Stimulated activated CD4-positive, alpha-beta T cell treated with anti-CD3 and anti-CD28 coated beads, Interleukin-2, amount 100 ng/mL, for 24 hours (primary cell): ENCODE measurements at regions not wholly inside any gene's neighbourhood (a gene's known extent, or its start where the extent isn't known, plus 50 kb on each side); places are given as distances from the start of the nearest gene placed in this dataset.
"Not testable (repeated sequence)": the region's sequence is repeated elsewhere in the genome, so short reads cannot be mapped to it uniquely, and the experiment has no call there.

Source experiments
- DNase-seq, 2 donors: peaks; one replicate each; pipeline ENCODE4 v3.0.0-alpha.2; 2020

DNA sequence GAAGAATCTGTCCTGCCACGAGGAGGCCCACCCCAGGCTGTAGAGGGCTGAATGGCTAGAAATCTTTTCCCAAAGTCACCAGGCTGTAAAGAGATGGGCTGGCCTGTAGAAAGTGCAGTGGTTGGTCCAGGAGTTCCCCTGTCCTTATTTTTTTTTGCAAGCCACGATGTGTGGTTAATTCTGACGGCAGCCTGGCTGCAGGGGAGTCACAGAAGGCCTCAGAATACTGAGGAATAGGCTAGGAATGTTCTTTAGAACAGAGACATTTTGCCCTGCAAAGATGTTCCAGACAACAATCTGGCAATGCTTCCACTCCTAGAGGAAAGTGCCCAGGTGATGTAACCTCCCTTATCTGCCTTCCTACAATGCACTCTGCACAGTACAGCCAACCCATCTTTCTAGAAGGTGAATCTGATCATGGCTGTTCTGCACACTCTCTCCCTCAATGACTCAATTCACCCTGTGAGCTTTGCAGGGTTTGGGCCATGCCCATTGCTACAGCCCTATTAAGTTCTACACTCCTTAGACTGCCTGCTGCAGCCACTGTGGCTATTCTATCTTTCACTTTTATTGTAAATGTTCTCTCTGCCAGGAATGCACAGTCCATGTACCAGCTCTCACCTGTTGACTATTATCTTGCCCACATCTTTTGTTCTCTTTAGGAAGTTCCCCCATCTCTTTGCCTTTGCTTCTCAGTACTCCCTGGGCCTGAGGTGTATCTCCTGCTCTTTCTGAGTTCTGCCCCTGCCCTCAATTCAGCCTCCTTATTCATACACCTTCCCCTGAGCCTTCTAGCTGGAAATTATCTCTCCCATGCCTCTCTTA is 377.8 kb upstream of the CLINT1 start:
- no peak for DNase-seq

- no peak for DNase-seq
Observed at GRCh38 chr5:158235159-158235547, 376.2 kb upstream of the CLINT1 start.

DNA sequence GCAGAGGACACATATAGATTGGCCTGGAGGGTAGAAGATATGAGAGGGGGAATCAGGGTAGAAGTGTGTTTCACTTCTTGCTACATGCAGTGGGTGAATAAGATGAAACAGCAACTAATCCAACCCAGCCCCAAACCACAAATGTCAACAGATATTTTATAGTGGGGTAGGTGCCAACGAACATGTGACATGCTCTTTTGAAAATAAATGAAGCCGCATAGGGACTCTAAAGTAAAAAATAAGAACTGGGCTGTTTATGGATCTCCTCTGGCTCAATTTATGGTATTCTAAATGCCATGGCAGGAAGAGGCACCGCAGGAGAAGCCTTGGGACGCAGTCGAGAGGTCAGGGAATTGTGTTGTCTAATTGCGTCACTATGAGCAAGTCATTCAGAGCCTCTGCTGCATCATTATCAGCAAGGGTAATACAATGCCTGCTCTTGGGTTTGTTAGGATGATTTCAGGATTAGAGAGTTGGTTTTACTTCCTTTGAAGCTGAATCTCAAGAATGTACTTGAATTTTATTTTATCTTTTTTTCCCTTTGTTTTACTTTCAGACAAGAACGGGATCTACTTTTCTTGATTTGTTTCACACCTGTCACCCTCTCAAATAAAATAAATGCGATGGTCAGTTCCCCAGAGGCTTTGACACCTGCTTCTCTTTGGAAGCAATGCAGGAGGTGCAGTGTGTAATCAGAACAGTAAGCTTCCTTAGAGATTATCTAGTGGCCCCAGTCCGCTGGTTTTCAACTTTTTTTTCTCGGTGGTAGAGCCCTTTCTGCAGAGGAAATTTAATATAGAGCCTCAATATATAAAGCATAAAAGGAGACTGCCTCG is 375.6 kb upstream of the CLINT1 start:
- no peak for DNase-seq

GRCh38 chr5:158233735-158234322 is 374.9 kb upstream of the CLINT1 start:
- no peak for DNase-seq

DNA sequence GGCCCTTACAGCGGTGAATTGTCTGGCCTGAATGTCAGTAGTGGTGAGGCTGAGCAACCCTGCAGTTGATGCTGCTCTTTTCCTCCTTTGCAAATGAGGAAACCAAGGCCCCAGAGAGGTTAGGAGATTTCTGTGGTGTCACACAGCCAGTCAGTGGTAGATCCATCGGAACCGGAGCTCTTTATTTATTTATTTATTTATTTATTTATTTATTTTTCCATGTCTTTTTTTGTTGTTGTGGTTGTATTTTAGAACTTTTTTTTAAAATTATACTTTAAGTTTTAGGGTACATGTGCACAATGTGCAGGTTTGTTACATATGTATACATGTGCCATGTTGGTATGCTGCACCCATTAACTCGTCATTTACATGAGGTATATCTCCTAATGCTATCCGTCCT is 368.4 kb upstream of the CLINT1 start:
- not testable (repeated sequence) for DNase-seq

DNA sequence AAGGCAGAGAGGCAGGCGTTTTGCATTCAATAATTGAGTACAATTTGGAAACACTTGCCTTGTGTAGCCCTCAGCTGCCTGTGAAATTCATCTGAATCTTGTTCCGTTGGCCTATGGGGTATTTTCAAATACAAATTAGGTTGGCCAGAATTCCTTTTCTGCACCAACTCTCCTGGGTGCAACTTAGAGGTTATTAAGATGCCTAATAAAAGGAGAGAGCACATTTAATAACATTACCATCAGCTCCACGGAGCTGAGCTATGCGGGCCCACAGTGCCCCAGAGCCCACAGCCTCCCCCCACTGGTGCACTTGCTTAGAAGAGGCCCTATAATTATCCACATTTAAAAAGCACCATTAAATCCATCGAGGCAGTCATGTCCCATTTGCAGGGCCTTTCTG is 367.6 kb upstream of the CLINT1 start:
- no peak for DNase-seq

DNA sequence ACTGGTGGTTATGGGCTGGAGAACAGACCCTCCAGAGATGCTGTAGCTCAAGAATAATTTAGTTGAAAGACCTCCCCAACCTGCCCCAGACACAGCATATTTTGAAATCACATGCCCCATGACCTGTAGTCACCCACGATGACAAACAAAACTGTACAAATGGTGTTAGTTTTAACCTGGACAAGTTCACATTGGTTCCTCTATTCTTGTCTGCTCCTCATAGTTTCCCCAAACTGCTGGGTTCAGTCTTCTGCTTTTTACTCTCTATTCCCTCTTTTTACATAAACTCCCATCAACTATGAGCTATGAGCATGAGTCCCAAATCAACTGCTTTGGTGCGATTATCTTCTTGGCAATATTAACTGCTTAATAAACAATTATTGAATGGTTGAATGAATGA is 365.3 kb upstream of the CLINT1 start:
- no peak for DNase-seq

- no peak for DNase-seq
Observed at GRCh38 chr5:158223054-158223600, 364.2 kb upstream of the CLINT1 start.

DNA sequence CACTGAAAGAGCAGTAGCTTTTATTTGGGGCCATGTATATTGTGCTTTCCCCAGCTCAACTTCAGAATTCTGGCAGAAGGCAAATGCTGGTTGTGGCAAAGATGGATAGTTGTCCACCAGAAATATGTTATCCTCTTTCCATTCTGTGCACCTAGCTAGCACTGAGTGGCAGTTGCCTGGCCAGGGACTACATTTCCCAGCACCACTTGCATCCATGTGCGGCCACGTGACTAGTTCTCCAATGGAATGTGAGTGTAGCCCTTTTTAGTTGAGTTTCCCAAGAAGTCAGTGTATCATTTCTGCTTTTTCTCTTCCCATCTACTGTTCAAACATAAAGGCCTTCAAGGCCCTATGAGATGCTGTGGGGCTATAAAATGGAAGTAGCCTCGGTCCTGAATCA is 354.0 kb upstream of the CLINT1 start:
- no peak for DNase-seq

DNA sequence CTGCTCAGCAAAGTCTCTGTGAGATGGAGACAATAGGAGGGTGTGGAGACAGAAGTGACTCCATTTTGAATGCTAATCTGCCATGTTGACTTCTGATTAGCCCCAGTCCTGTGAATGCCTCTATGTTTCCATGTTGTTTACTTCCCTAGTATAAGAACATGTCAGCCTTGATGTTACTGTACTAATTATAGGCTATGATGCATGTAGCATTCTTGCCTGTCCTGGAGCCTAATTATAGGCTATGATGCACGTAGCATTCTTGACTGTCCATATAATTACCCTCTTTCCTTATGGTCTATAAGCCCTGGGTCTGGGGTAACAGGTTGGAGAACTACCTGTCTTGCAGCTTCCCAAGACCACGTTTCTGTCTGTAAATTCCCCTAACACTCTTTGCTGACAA is 353.3 kb upstream of the CLINT1 start:
- DNase-seq, result no peak

GRCh38 chr5:158209219-158209908 is 350.4 kb upstream of the CLINT1 start:
- DNase-seq, result no peak

GRCh38 chr5:158207733-158208132 is 348.8 kb upstream of the CLINT1 start:
- no peak for DNase-seq

GRCh38 chr5:158205992-158206391 is 347.0 kb upstream of the CLINT1 start:
- no peak for DNase-seq

DNA sequence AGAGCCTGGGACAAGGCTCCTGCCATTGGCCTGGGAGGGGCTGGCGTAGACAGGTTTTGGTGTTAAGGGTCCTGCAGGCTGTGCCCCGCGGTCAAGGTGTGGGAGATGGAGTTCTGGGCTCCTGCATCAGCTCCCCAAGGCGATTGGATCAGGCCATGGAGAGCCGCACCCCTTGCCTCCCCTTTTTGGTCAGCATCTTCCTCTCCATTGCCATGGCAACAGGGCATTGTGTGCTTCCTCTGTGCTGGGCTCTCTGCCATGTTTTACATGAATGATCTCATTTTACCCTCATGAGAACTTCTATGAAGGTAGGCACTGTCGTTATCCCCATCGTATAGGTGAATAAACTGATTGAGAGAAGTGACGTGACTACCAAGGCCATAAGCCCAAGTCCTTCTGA is 344.3 kb upstream of the CLINT1 start:
- DNase-seq, result no peak

DNA sequence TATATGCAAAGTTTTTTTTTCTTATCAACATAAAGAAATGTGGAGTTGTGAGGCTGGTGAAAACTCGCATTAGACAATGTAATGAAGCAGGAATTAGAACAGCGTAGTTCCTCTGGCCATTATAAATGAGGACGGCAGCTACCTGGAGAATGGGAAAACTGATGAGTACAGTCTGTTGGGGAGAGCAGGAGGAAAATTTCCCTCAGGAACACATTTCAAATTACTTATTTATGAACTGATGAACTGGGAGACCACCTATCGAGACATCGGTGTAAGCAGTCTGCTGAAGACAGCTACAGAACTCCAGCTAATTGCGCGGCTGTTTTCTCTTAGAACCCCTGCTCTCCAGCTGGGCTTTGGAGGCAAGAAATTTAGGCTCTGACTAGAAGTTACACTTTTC is 343.9 kb upstream of the CLINT1 start:
- DNase-seq, result no peak

DNA sequence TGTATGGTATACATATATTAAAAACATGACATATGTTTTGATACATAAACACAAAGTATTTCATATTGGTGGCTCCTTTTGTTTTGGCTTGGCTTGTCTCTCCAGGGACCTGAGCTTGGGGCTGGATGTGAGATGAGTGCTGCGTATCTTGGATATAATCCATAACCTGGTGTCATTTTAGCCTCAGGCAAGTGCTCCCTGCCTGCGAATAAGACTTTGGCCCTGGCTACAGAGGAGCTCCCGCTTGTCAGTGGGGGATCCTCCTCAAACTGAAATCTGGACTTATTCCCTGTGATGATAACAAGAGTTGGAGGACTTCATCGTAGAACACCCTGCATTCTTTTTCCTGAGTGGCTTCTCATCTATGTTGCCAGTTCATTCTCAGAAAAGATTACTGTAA is 341.7 kb upstream of the CLINT1 start:
- DNase-seq, result no peak

GRCh38 chr5:158198636-158199035 is 339.7 kb upstream of the CLINT1 start:
- DNase-seq, result no peak

DNA sequence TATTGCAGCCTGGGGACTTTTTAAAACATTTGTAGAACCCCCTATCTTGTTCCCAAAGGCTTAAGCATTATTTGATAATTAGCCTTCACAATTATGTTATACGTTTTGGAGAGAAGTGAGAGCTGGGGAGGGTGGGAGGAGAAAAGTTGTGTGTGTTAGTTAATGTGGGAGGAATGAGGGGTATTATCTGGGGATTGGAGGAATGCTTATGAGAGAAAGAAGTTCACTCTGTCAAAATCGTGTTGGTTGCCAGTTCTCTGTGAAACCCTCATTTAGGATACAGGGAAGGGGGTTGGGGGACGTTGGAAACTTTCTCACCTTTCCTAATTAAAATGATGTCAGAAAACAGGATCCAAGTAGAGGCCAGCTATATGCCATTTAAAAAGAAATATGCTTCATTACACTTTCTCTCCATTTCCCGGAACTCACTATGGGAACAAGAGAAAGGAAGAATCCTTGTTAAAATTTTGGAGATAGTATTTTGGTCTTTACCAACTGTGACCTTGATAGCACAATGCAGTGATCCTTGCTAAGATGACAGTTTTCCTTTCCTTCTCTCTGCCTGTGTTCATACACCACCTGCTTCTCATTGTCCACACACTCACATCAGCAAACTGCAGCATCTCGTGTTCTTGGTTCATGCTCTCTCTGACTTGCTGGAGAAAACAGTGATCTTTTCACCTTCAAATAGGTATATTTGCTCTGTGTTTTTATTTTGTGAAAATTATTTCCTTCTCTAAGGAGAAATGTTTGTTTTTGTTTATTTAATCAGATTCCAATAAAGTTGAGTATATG is 336.7 kb upstream of the CLINT1 start:
- no peak for DNase-seq

DNA sequence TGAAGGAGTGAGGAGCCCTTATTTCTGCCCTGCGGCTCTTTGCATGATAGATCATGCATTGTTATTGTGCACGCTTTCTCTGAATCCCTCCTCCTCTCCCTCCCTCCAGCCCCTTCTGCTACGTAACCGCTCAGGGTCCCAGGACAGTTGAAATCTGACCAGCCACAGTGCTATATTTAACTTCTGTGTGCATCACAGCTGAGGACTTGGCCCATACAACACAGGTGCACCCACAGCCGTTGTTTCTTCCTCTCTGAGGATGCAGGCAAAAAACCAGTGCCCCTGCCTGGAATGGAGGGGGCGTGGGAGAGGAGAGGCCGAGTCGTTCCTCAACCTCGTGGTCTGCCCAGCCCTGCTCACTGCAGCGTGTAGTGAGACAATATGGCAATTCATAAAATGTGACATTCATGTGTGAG is 335.6 kb upstream of the CLINT1 start:
- no peak for DNase-seq

- DNase-seq, result not testable (repeated sequence)
Observed at GRCh38 chr5:158193395-158193794, 334.4 kb upstream of the CLINT1 start.

DNA sequence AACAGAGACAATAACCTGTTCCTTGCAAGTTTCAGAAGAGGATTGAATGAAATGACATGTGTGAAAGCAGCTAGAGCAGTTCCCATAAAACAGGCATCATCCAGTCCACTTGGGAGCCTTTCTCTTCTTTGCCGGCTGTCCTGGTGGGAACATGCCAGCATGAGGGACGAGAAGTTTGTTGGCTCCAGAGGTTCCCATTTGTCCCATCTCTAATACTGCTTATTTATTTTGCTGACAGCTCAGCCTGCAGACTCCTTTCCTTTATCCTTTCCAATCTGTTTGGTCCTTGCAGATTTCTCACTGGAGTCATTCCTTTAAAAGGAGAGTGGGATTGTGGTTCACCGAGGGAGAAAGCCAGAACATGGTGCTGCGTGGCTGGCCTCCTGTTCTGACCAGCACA is 321.5 kb upstream of the CLINT1 start:
- DNase-seq, result no peak

GRCh38 chr5:158179271-158179670 is 320.3 kb upstream of the CLINT1 start:
- no peak for DNase-seq
